HG03175 (cell line): ENCODE measurements at regions not wholly inside any gene's neighbourhood (a gene's known extent, or its start where the extent isn't known, plus 50 kb on each side); places are given as distances from the start of the nearest gene placed in this dataset.

Experiments used
- ATAC-seq: cut with Tn5 transposase; IDR thresholded peaks from one replicate; pipeline ENCODE4 v1.9.1; 2021; ENCODE audit warnings: mild to moderate bottlenecking, moderate library complexity; ENCODE audit not compliant: unreplicated experiment

DNA sequence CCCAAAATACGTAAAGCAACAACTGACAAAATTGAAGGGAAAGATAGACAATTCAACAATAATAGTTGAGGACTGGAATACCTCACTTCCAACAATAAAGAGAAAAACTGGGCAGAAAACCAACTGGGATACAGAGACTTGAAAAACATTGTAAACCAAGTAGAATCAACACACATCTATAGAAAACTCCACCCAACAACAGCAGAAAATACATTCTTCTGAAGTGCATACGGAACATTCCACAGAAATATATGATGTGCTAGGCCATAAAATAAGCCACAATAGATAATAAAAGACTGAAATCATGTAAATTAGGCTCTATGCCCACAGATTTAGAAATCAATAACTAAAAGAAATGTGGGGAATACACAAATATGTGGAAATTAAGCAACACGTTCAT lies 98.4 kb upstream of the THBS1 start:
- ATAC-seq = no peak

DNA sequence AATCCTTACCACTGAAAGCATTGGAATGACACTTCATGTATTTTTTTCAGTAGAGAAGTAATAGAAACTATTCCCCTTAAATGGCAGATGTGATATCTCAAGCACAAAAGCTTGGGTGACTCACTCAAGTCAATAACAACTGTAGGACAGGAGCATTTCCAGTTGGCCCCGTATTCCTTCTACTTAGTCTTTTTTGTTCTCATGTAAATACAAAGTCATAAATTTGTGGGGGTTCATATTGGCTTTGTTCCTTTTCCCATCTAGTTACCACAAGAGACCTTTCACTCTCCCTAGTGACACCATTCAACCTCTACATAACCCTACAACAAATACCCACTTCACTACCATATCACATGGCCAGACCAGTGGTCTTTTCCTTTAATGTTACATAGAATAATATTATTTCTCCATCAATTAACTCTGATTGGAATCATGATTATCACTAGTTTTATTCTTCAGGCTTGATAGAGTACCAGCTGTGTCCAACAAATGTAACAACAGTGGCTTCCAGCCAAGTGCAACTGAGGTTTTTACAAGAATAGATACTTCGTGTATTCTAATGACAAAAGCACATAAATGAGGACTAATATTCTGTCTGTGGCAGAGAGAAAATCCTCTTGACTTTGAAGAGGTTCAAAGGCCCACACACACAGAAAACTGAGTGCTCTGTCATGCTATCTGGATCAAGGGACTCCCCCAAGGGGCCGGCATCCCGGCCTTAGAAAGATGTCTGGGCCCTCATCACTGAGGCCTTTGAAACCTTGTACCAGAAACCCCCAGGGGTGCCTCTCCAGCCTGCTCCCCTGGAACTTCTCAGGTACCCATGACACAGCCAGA lies 94.0 kb upstream of the THBS1 start:
- ATAC-seq = no peak

DNA sequence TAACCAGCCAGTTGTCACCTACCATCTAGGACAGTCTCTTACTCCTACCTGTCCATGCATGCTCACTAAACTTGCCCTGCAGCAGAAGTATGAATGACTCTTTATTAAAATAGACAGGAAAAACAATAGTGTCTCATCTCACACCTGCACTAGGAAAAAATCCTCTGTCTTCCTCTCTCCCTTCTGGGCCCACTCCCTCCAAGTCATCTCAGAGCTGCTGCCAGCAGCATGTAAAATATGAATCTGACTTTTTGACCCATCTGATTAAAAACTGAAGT lies 93.5 kb upstream of the THBS1 start:
- no peak for ATAC-seq

DNA sequence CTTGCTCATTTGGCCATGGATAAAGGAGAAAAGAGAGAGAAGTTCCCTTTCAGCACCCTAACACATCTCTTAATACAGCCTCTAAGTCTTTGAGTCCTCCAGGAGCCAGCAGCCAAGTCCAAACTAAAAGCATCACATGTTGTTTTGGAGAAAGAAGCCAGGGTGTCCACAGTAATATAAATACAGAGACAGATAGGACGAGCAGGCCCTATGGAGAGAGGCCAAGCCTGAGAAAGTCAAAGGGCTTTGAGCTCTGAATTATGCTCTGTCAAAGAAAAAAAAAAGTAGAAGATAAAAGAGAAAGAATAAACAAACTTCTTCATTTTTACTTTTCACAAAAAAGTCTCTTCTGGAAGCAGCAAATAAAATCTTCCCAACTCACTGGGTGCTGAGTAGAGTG lies 92.4 kb upstream of the THBS1 start:
- ATAC-seq = no peak

DNA sequence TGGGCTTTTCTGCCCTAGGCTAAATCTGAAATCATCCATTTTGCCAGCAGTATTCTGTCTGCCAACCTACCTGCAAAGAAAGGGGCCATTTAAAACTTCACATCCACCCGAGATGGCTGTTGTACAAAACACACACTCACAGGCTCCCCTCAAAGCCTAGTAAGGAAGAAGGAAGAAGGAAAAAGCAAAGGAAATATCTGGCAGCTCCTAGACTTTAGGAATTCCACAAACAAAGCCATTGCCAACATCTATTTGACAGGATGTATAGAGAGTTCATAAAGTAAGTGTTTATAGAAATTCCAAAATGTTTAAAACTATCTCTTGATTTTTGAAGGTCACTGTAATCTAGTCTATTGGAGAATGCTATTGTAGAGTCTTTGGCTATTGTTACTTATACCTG lies 91.9 kb upstream of the THBS1 start:
- ATAC-seq = no peak

DNA sequence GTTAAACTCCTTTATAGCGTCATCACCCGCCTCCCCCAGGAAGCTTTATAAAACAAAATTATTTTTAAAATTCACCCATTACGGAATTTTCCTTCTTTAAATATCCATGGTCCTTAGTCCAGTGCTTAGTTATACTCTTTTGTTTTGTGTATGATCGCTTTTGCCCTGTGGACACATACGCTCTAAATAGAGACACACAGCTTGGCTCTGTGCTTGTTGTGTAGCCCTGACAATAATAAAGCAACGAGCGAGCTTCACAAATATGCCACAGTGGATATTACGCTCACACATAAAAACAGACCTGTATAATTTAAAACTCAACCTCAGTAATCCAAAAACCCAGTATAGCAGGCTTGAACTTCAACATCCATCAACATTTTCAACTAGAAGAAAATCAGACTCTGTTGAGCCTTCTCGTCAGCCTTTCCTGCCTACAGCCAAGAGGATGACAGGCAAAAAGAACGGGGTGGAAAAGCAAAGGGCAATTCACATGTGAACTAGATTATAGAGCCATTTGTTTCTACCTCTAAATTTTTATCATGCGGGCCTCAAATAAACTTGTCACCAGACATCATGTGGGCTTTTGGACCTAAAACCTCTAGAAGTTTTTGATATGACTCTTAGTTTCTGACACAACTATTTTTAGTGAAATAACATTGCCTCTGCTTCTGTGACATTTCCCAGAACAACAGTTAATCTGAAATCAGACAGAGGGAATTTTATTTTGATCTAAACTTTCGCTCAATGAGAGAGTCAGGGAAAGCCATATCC lies 89.6 kb upstream of the THBS1 start:
- ATAC-seq = no peak

DNA sequence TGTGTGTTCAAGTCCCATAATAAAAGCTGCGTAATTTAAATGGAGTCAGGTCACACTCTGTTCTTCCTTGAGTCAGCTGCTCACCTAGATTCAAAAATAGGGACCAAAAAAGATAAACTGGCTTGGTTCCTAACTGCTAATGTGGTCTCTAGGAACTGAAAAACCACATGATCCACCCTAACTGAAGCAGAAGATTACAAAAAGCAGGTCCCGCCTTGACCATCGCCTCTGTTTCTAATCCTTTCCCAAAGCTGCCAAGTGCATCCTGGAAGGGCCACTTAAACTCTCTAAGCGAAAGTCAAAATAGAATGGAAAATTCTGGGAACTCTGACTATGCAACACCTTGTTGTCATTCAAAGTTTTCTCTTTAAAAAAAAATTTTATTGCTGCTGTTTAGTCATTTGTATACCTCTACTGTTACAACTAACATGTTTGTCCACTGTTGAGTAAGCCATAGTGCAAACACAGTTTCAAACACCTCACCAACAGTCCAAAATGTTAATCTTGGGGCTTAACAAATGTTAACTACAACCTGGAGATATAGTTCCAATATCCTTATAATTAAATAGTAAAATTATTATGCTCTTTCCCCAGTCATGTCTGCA lies 88.9 kb upstream of the THBS1 start:
- ATAC-seq = no peak

DNA sequence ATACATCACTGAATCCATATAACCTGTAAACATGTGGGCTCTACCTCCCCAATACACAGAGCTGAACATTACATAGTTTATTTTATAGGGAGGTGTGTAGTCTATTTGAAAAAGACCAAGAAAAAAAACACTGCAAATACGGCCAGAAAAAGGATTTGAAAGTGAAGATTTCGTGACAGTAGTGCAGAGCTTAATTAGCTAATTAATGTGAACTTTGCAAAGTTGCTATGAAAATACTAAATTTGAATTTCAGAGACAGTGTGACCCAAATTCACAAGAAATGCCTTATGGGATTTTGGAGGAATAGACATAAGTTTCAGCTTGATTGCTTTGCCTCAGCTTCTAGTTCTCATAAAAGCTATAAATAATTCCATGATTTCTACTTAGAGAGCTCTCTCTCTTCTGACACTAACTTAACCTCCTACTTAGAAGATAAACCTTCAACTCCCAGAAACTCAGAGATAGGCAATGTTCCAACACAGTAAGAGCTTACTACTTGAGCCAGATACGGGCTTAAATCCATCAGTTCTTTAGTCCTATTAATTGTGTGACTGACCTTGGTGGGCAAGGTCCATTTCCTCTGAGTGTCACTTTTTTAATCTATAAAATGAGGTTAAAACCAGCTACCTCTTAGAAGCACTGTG lies 87.3 kb upstream of the THBS1 start:
- ATAC-seq = no peak

DNA sequence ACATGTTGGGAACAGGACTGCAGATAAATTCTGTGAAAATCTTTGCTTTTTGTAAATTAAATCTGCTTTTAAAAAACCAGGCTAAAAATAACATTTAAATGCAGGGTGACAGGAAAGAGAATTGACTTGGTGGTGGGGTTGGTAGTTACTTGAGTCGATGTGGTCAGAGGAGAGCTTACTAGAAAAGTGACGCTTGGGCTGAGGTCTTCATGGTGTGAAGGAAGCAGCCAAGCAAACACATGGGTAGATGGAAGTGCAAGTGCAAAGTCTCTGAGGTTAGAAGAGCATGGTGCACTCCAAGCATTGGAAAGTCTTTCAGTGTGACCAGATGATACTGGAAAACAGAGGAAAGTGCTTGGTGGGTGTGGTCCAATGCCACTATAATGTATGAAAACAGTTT lies 86.4 kb upstream of the THBS1 start:
- no peak for ATAC-seq

DNA sequence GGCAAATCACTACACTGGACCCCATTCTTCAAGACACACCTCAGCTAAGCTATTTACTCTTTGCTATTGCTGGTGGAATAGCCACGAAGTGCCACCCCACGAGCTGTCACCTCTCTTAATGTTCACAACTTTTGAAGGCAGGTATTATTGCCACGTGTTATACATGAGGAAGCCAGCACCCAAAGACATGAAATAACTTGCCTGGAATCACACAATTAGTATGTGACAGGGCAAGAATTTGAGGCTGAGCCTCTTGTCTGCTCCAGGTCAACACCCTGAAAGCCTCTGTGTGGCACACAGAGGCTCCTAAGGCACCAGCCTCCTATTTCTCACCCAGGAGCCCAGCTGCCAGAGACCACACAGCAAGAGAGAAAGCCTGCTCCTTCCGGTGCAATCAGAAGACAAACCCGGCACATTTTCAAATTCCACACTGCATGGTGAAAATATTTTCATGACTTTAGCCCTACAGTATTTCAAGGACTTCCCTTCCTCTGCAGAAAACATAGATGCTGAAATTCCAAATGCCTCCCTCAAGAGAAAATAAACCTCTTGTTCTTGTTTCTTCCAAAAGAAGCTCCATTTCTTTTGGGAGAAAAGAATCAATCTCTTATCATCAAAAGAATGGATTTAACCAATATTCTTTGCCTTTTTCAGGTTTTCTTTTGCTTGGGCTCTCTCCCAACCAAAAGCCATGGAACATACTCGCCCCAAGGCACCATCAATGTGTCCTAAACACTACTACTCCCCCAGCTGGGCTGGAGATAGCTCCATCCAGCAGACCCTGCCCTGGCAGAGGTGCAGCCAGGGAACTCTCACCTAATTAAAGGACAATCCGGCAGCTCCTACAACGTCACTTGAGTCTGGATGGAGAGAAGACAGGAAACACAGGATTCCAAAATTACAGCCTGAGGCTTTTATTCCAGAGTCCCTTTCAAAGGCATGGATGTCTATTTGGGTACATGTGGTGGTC lies 84.7 kb upstream of the THBS1 start:
- no peak for ATAC-seq

DNA sequence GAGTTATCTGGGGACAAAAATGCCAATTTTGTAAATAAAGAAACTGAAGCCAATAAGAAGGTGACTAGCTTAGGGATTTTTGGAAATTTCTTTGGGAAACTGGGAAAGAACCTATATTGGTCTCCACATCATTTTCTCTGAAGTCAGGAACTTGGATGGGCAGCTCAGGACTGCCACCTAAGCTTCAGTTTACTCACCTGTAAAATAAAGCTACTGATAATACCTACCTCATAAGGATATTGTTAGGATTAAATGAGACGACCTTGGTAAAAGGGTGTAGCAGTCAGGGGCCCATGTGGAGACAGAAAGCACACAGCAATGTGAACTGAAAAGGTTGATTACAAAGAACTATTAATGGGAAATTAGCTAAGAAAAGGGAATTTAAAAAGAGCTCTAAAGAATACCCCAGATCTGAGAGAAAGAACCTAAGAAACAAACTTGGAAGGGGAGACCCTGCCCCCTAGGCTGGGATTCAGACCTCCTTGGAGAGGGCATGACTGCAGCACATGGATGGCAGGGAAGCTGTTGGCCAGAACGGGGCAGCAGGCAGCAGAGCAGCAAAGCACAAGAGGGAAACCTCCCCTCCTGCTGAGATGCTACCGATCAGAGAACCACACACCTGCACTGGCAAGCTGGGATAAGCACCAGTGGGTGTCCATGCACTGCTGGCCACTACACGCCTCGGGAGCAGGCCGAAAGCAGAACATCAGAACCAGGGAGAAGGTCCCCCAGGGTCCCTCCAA lies 83.7 kb upstream of the THBS1 start:
- ATAC-seq = no peak

DNA sequence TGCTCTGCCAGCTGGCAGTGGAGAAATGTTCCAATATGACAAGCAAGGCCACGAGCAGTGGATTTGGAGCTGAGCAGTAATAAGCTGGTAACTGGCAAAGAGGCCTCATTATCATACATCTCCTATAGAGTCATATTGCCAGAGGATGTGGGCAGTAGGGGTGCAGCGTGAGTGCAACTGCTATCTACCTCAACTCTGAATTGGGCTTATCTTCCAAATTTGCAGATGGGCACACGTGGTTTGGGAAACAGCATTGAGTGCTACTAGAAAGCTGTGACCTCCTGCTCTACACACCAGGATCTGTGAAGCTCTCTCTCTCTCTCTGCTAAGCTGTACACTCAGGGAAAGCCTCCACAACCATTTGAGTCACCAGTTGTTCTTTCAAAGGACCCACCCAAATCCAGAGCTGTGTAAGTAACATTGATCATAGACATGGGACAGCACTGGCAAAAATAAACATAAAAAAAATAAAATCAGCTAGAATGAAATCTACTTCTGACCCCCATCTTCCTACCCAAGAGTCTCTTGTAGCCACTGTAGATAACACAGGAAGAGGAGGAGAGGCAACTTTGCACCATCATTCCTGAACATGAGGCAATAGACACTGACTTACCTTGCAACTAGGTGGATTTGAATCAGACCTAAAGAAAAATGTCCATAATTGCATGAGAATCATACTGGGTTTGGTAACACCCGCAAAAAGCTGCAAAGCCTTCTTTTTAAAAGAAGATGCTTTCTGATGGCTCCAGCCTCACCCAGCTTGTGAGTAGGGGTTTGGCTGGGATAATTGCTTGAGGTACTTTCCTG lies 82.9 kb upstream of the THBS1 start:
- no peak for ATAC-seq

DNA sequence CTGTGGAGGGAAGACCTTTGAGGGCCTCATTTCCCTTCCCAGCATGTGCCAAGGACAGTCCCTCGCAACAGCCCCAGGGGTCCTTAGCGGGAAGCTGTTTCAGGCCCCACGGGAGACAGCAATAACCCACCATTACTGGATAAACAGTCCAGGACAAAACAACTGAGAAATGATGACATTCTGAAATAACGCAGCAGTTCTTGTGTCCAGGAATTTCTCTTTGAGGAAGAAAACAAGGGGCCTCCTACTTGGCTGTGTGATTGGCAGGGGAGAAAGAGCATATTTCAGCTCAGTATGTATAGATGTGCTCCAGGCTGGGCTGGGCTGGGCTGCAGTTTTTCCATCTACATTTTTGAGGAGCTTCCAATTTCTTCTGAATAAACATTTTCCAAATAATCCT lies 82.2 kb upstream of the THBS1 start:
- ATAC-seq = no peak

DNA sequence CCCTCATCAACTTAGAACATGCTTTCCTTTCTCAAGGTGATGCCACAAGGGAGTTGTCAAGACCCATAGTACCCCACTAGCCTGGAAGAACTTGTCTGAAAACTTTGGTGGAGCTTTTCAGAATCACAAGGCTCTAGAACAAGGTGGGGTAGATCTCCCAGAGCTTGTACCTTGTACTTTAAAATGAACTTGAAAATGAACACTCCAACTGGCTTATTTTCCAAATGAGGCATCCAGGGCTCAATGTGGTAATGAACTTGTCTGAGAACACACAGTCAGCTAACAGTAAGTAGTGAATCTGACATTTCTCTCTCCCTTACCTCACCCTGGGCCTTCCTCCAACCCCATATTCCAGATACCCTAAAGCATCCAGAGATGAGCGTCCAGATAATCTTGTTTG lies 81.8 kb upstream of the THBS1 start:
- ATAC-seq = no peak

DNA sequence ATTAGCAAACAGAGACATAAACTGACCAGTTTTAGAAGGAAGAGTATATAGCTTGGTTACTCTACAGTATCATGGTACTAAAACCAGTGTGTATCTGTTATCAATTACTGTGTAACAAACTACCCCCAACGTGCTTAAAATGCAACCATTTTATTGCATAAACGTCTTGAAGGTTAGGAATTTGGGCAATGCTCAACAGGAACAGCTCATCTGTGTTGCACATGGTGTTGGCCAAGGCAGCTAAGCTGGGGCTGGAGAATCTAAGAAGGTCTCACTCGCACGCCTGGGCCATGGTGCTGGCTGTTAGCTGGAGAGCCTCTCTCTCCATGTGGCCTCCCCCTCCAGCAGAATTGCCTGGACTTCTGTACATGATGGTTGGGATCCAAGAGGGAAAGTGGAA lies 81.2 kb upstream of the THBS1 start:
- no peak for ATAC-seq

DNA sequence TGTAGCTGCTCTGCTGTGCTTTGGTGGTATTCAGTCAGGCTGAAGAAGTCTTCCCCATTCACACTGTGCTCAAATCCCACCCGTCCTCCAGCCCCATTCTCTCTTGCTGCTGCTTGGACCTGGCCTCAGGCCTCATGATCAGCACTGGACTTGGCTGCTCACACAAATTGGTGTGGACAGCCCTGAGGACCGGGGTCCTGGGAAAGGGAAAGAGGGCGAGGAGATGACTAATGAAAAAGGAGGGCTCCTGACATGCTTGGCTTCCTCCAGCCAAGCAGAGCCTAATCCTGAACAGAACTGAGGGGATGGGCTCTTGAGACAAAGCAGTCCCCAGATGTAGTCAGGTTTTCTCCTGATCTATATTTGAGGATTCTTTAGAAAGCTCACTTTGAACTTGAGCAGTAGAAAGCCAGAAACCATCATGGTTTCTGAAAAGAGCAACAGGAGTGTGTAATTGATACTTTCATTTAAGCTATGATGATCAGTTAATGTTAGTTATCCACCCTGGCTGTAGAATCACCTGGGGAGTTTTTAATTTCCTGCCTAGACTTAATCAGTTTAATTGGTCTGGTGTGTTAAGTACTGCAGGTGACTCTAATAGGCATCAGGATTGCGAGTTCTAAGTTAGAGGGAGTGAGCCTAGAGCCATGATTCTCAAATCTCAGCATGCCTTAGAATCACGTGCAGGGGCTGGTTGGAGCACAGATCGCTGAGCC lies 79.4 kb upstream of the THBS1 start:
- ATAC-seq = no peak

DNA sequence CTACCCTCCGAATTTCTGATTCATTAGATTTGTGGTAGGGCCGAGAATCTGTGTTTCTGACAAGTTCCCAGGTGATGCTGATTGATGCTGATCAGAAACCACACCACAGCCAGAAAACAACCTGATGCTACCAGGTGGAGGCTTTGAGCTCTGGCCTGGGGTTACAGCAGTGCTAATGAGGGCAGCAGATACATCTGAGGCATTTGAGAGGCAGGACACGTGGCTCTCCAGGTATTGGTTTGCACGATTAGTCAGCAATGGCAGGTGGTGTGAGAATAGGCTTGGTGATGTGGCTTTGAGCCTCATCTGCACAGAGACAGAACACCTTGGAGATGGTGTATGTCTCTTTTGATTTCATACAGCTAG lies 78.8 kb upstream of the THBS1 start:
- ATAC-seq = no peak

DNA sequence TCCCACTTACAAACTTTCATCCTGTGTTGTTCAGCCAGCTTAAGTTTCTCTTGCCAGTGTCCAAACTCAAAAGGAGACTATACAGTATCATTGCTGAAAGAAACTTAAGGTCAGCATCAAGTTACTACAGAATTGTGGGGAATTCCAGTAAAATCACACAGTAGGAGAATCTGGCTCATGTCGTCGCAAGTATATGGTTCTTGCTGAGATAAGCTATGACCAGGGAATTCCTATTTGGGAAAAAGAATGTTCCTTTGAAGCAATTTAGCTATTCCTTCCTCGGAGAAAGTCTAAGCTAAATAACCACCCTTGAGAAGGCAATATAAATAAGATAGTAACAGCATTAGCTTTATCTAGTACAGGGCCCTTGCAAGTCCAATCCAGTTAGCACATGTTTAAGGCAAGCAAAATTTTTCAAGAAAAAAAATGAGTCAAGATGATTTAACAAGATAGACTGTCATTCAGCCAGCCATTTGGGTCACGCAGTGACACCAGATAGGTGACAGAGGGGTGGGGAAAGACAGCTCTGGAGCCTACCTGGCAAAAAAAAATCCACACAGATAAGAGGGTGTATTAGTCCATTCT lies 78.2 kb upstream of the THBS1 start:
- ATAC-seq = no peak
